Fibroblast of lung (primary cell): ENCODE measurements at regions not wholly inside any gene's neighbourhood (a gene's known extent, or its start where the extent isn't known, plus 50 kb on each side); places are given as distances from the start of the nearest gene placed in this dataset.

Source experiments
- DNase-seq, 2 donors: peaks; one replicate each; pipeline versions ENCODE4 v3.0.0 to v3.0.0-alpha.2; 2010; ENCODE audit warnings: low read depth in 2 of 2
- H2AFZ ChIP-seq: 2 replicates; pipeline ENCODE4 v1.5.1; 2012; ENCODE audit warnings: low read length, control low read depth, inconsistent platforms
- H3K27ac ChIP-seq: 2 replicates; pipeline ENCODE4 v1.5.1; 2011; ENCODE audit warnings: low read length, control low read depth; ENCODE audit not compliant: insufficient read depth
- H3K27me3 ChIP-seq: 2 replicates; pipeline ENCODE4 v1.5.1; 2011; ENCODE audit warnings: mild to moderate bottlenecking, low read length; ENCODE audit not compliant: control insufficient read depth, insufficient read depth
- H3K36me3 ChIP-seq: 2 replicates; pipeline ENCODE4 v1.5.1; 2011; ENCODE audit warnings: low read length; ENCODE audit not compliant: control insufficient read depth, insufficient read depth
- H3K4me1 ChIP-seq: 2 replicates; pipeline ENCODE4 v1.5.1; 2011; ENCODE audit warnings: low read length; ENCODE audit not compliant: control insufficient read depth, insufficient read depth; ENCODE audit errors: extremely low read depth
- H3K4me2 ChIP-seq: 2 replicates; pipeline ENCODE4 v1.5.1; 2011; ENCODE audit warnings: low read length, control low read depth; ENCODE audit not compliant: insufficient read depth; ENCODE audit errors: extremely low read depth
- H3K4me3 ChIP-seq, 4 experiments: fragments of 200-600 bp in 1 of 4; sonication (generic) in 1 of 4; replicated peaks in 1 of 4; 2 replicates each; pipeline ENCODE4 v1.5.1; 2011 to 2016; ENCODE audit warnings: low read length in 4 of 4, low read depth in 3 of 4, mild to moderate bottlenecking in 3 of 4, control low read depth in 2 of 4, inconsistent platforms in 1 of 4, mixed read lengths in 1 of 4; ENCODE audit not compliant: insufficient read depth in 1 of 4; ENCODE audit errors: control extremely low read depth in 1 of 4
- H3K79me2 ChIP-seq: 2 replicates; pipeline ENCODE4 v1.5.1; 2012; ENCODE audit warnings: mild to moderate bottlenecking, low read length, inconsistent platforms; ENCODE audit not compliant: control insufficient read depth, insufficient read depth
- H3K9ac ChIP-seq: 2 replicates; pipeline ENCODE4 v1.5.1; 2011; ENCODE audit warnings: mild to moderate bottlenecking, low read length, control low read depth; ENCODE audit not compliant: insufficient read depth
- H3K9me3 ChIP-seq: 2 replicates; pipeline ENCODE4 v1.5.1; 2012; ENCODE audit warnings: low read depth, low read length; ENCODE audit not compliant: control insufficient read depth, insufficient read depth
- H4K20me1 ChIP-seq: 2 replicates; pipeline ENCODE4 v1.5.1; 2011; ENCODE audit warnings: low read length; ENCODE audit not compliant: control insufficient read depth, insufficient read depth; ENCODE audit errors: extremely low read depth
- EZH2 ChIP-seq: IDR thresholded peaks from 2 replicates; pipeline ENCODE4 v1.5.1; 2012; ENCODE audit warnings: low read length, control low read depth, mild to moderate bottlenecking; ENCODE audit errors: missing control alignments
- TF ChIP-seq, protein P1 (sequence below), 2 donors: IDR thresholded peaks in 1 of 2; conservative IDR thresholded peaks in 1 of 2; 1 replicate in 1 of 2; 2 replicates in 1 of 2; pipeline ENCODE4 v1.5.1; 2011 to 2012; ENCODE audit warnings: low read length in 2 of 2, control low read depth in 1 of 2, inconsistent platforms in 1 of 2, low read depth in 1 of 2, mild to moderate bottlenecking in 1 of 2

DNA sequence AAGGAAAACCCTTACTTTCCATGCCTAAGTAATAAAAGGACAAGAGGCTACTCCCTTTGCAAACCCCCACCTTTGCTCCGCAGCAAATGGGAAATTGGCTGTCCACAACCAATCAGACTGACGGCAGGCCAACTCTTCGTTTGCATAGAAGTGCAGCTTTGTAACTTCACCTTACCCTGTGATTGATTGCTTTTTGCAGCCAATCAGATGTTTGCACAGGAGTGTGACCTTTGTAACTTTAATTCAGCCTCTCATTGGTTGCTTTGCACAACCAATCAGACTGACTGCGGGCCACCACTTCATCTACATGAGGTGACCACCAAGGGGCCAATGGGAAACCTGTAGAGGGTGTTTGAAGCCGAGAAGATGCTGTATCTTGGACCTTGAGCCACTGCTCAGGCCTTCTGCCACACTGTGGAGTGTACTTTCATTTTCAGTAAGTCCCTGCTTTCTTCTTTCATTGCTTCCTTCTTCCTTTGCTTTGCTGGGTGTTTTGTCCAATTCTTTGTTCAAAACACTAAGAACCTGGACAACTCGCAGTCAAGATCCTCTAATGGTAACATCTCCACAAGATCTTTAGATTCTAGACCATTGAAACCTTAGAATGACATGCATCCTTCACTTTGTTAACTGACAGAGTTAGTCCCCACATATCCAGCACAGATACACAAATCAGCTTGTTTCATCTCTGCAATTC lies 51.3 kb upstream of the FREM1 start:
- no peaks in the 10 kb centered on the region for H3K9me3 ChIP-seq
- H3K4me2 ChIP-seq = no peak overlapping the region
- no peaks in the 10 kb centered on the region for H3K36me3 ChIP-seq
- DNase-seq = no peak
- no peak for TF ChIP-seq EZH2
- TF ChIP-seq, protein P1, sequence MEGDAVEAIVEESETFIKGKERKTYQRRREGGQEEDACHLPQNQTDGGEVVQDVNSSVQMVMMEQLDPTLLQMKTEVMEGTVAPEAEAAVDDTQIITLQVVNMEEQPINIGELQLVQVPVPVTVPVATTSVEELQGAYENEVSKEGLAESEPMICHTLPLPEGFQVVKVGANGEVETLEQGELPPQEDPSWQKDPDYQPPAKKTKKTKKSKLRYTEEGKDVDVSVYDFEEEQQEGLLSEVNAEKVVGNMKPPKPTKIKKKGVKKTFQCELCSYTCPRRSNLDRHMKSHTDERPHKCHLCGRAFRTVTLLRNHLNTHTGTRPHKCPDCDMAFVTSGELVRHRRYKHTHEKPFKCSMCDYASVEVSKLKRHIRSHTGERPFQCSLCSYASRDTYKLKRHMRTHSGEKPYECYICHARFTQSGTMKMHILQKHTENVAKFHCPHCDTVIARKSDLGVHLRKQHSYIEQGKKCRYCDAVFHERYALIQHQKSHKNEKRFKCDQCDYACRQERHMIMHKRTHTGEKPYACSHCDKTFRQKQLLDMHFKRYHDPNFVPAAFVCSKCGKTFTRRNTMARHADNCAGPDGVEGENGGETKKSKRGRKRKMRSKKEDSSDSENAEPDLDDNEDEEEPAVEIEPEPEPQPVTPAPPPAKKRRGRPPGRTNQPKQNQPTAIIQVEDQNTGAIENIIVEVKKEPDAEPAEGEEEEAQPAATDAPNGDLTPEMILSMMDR (conservative IDR thresholded peaks at IDR 0.05 in 1 of 2, IDR thresholded peaks at IDR 0.05 in 1 of 2; ENCODE audit: low read depth in 1 of 2, low read length in 2 of 2) = no peak
- no peak overlapping the region for H2AFZ ChIP-seq
- H3K27me3 ChIP-seq = no peaks in the 10 kb centered on the region
- H4K20me1 ChIP-seq = no peaks in the 10 kb centered on the region
- H3K9ac ChIP-seq = no peak overlapping the region
- H3K27ac ChIP-seq = no peak overlapping the region
- H3K4me1 ChIP-seq = no peaks in the 10 kb centered on the region
- no peak overlapping the region for H3K4me3 ChIP-seq
- no peaks in the 10 kb centered on the region for H3K79me2 ChIP-seq

DNA sequence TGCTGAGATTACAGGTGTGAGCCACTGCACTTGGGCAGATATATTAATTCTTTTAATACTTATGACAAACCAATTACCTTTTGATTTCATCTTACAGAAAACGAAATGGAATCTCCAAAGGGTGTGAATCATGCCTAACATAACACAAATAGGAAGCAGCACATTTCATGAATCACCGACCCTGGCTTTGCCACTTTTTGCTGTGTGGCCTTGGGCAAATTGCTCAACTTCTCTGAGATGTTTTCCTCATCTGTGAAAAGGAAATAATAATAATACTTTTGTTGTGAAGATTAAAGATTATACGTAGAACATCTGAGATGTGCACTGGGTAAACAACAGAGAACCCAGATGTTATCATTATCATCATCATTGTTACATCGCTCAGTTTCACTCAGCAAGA lies 50.7 kb upstream of the FREM1 start:
- Histone ChIP-seq H3K27me3 (no peaks in the 10 kb centered on the region), H3K9ac (no peak overlapping the region), H3K36me3 (no peaks in the 10 kb centered on the region), H4K20me1 (no peaks in the 10 kb centered on the region), H3K4me3 (no peak overlapping the region), H3K27ac (no peak overlapping the region), H3K79me2 (no peaks in the 10 kb centered on the region), H3K4me1 (no peaks in the 10 kb centered on the region), H2AFZ (no peak overlapping the region), H3K4me2 (no peak overlapping the region), H3K9me3 (no peaks in the 10 kb centered on the region)
- no peak for DNase-seq
- TF ChIP-seq, protein P1 (conservative IDR thresholded peaks at IDR 0.05 in 1 of 2, IDR thresholded peaks at IDR 0.05 in 1 of 2; ENCODE audit: low read depth in 1 of 2, low read length in 2 of 2) = no peak
- TF ChIP-seq EZH2 = no peak
